ENCODE measurements at regions not wholly inside any gene's neighbourhood (a gene's known extent, or its start where the extent isn't known, plus 50 kb on each side); places are given as distances from the start of the nearest gene placed in this dataset.
A peak's percentile ranks its signal among the peaks of the same experiment; 100 is the strongest.

DNA sequence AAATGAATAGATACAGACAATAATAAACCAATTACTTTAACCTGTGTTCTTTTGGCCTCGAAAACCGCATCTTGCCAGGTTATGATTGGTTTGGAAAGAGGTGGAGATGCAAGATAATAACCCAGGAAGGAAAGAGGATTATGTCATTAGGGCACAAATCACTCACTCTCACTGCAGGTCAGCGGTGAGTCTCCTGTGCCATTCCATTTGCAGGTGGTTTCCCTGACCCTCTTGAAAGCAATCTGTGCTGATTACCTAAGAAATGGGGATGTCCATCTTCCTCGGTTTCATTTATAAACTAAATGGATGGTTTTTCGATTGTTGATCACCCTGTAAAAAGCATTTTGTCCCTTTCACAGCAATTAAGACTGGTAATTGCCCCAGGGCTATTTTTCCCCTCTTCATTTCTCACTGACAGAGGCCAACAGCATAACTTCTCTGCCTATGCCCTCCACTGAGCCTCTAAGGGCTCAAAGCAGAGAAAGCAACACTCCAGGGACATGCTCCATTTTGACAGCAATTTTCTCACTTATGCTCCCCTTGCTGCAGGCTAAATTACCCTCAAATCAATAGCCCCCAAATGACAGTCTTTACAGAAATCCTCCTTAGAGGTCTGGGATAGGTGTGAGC, 257.5 kb downstream of the IPMK start:
- H3K4me2 ChIP-seq (ENCODE audit: low read length) = no peak overlapping the region
- no peaks in the 10 kb centered on the region for H3K79me1 ChIP-seq (ENCODE audit: low read length)
- no peaks in the 10 kb centered on the region for H3K79me2 ChIP-seq (ENCODE audit: control insufficient read depth, insufficient read depth, low read length, poor library complexity)
- no peaks in the 10 kb centered on the region for H3K4me1 ChIP-seq (ENCODE audit: control insufficient read depth in 1 of 2, insufficient read depth in 2 of 2, low read length in 2 of 2)
- no peak overlapping the region for H2AFZ ChIP-seq (ENCODE audit: insufficient read depth, low read length, poor library complexity)
- H3K4me3 ChIP-seq (ENCODE audit: low read depth, low read length) = no peak overlapping the region
- no peak for DNase-seq
- no CpG with 5 or more reads among the region's 5 CpGs for WGBS (ENCODE audit: extremely low coverage, insufficient coverage, insufficient read length)
- H4K8ac ChIP-seq (ENCODE audit: low read depth, low read length) = no peak overlapping the region
- no peak overlapping the region for H4K91ac ChIP-seq (ENCODE audit: low read depth, low read length)
- no peak overlapping the region for H3K18ac ChIP-seq (ENCODE audit: low read length)
- no peak overlapping the region for H4K12ac ChIP-seq (ENCODE audit: low read depth, low read length)
- no peak overlapping the region for H3K9ac ChIP-seq (ENCODE audit: low read length)
- no peak overlapping the region for H3K14ac ChIP-seq (ENCODE audit: low read length)
- no peak overlapping the region for H2BK12ac ChIP-seq (ENCODE audit: low read length)
- H3K9me3 ChIP-seq (ENCODE audit: insufficient read depth, low read depth, low read length) = no peaks in the 10 kb centered on the region
- peak overlapping the region; percentile 22 for H2BK120ac ChIP-seq (ENCODE audit: insufficient read depth, low read length, poor library complexity)
- H3K27me3 ChIP-seq (ENCODE audit: insufficient read depth, low read length) = no peaks in the 10 kb centered on the region
- H3K4ac ChIP-seq (ENCODE audit: low read depth, low read length) = no peak overlapping the region
- no peak overlapping the region for H2AK5ac ChIP-seq (ENCODE audit: low read length)
- no peak overlapping the region for H2BK5ac ChIP-seq (ENCODE audit: low read depth, low read length, poor library complexity)
- no peak overlapping the region for H3K27ac ChIP-seq (ENCODE audit: low read depth, low read length)
- H3K23ac ChIP-seq (ENCODE audit: low read length) = no peak overlapping the region
- H3K36me3 ChIP-seq (ENCODE audit: control insufficient read depth in 1 of 2, insufficient read depth in 2 of 2, low read length in 2 of 2) = no peaks in the 10 kb centered on the region

- no peak overlapping the region for H3K4me3 ChIP-seq (ENCODE audit: low read depth, low read length)
- no peak overlapping the region for H3K4ac ChIP-seq (ENCODE audit: low read depth, low read length)
- H3K79me1 ChIP-seq (ENCODE audit: low read length) = no peaks in the 10 kb centered on the region
- no peak overlapping the region for H3K23ac ChIP-seq (ENCODE audit: low read length)
- no peak overlapping the region for H3K14ac ChIP-seq (ENCODE audit: low read length)
- no peak overlapping the region for H2BK120ac ChIP-seq (ENCODE audit: insufficient read depth, low read length, poor library complexity)
- no peak overlapping the region for H3K18ac ChIP-seq (ENCODE audit: low read length)
- H4K8ac ChIP-seq (ENCODE audit: low read depth, low read length) = no peak overlapping the region
- H3K79me2 ChIP-seq (ENCODE audit: control insufficient read depth, insufficient read depth, low read length, poor library complexity) = no peaks in the 10 kb centered on the region
- H2BK5ac ChIP-seq (ENCODE audit: low read depth, low read length, poor library complexity) = no peak overlapping the region
- no peak overlapping the region for H3K9ac ChIP-seq (ENCODE audit: low read length)
- H3K27me3 ChIP-seq (ENCODE audit: insufficient read depth, low read length) = no peaks in the 10 kb centered on the region
- no peak for DNase-seq
- H2BK12ac ChIP-seq (ENCODE audit: low read length) = no peak overlapping the region
- H4K91ac ChIP-seq (ENCODE audit: low read depth, low read length) = no peak overlapping the region
- H3K9me3 ChIP-seq (ENCODE audit: insufficient read depth, low read depth, low read length) = no peaks in the 10 kb centered on the region
- H3K27ac ChIP-seq (ENCODE audit: low read depth, low read length) = no peak overlapping the region
- no CpG with 5 or more reads among the region's 2 CpGs for WGBS (ENCODE audit: extremely low coverage, insufficient coverage, insufficient read length)
- H2AK5ac ChIP-seq (ENCODE audit: low read length) = no peak overlapping the region
- H3K4me2 ChIP-seq (ENCODE audit: low read length) = no peak overlapping the region
- H3K36me3 ChIP-seq (ENCODE audit: control insufficient read depth in 1 of 2, insufficient read depth in 2 of 2, low read length in 2 of 2) = no peaks in the 10 kb centered on the region
- no peaks in the 10 kb centered on the region for H3K4me1 ChIP-seq (ENCODE audit: control insufficient read depth in 1 of 2, insufficient read depth in 2 of 2, low read length in 2 of 2)
- no peak overlapping the region for H4K12ac ChIP-seq (ENCODE audit: low read depth, low read length)
- no peak overlapping the region for H2AFZ ChIP-seq (ENCODE audit: insufficient read depth, low read length, poor library complexity)
These were observed 263.7 kb downstream of the IPMK start for GRCh38 chr10:58003945-58004344.

GRCh38 chr10:58001159-58001558, 266.5 kb downstream of the IPMK start:
- Histone ChIP-seq H3K4me3 (ENCODE audit: low read depth, low read length) (no peak overlapping the region), H2BK5ac (ENCODE audit: low read depth, low read length, poor library complexity) (no peak overlapping the region), H3K36me3 (ENCODE audit: control insufficient read depth in 1 of 2, insufficient read depth in 2 of 2, low read length in 2 of 2) (no peaks in the 10 kb centered on the region), H3K23ac (ENCODE audit: low read length) (no peak overlapping the region), H4K8ac (ENCODE audit: low read depth, low read length) (no peak overlapping the region), H3K18ac (ENCODE audit: low read length) (no peak overlapping the region), H2BK120ac (ENCODE audit: insufficient read depth, low read length, poor library complexity) (no peak overlapping the region), H2BK12ac (ENCODE audit: low read length) (no peak overlapping the region), H3K27ac (ENCODE audit: low read depth, low read length) (no peak overlapping the region), H2AK5ac (ENCODE audit: low read length) (no peak overlapping the region), H3K79me1 (ENCODE audit: low read length) (no peaks in the 10 kb centered on the region), H4K91ac (ENCODE audit: low read depth, low read length) (no peak overlapping the region), H3K4ac (ENCODE audit: low read depth, low read length) (no peak overlapping the region), H3K9ac (ENCODE audit: low read length) (no peak overlapping the region), H3K4me1 (ENCODE audit: control insufficient read depth in 1 of 2, insufficient read depth in 2 of 2, low read length in 2 of 2) (no peaks in the 10 kb centered on the region), H4K12ac (ENCODE audit: low read depth, low read length) (no peak overlapping the region), H3K9me3 (ENCODE audit: insufficient read depth, low read depth, low read length) (no peaks in the 10 kb centered on the region), H3K79me2 (ENCODE audit: control insufficient read depth, insufficient read depth, low read length, poor library complexity) (no peaks in the 10 kb centered on the region), H3K4me2 (ENCODE audit: low read length) (no peak overlapping the region), H3K27me3 (ENCODE audit: insufficient read depth, low read length) (no peaks in the 10 kb centered on the region), H2AFZ (ENCODE audit: insufficient read depth, low read length, poor library complexity) (no peak overlapping the region), H3K14ac (ENCODE audit: low read length) (no peak overlapping the region)
- DNase-seq = no peak
- no CpG with 5 or more reads among the region's 3 CpGs for WGBS (ENCODE audit: extremely low coverage, insufficient coverage, insufficient read length)

- Histone ChIP-seq H3K79me1 (ENCODE audit: low read length) (no peaks in the 10 kb centered on the region), H2BK5ac (ENCODE audit: low read depth, low read length, poor library complexity) (no peak overlapping the region), H3K9ac (ENCODE audit: low read length) (no peak overlapping the region), H2BK12ac (ENCODE audit: low read length) (no peak overlapping the region), H3K4me3 (ENCODE audit: low read depth, low read length) (no peak overlapping the region), H4K91ac (ENCODE audit: low read depth, low read length) (no peak overlapping the region), H3K4ac (ENCODE audit: low read depth, low read length) (no peak overlapping the region), H3K27me3 (ENCODE audit: insufficient read depth, low read length) (no peaks in the 10 kb centered on the region), H3K36me3 (ENCODE audit: control insufficient read depth in 1 of 2, insufficient read depth in 2 of 2, low read length in 2 of 2) (no peaks in the 10 kb centered on the region), H3K14ac (ENCODE audit: low read length) (no peak overlapping the region), H2AFZ (ENCODE audit: insufficient read depth, low read length, poor library complexity) (no peak overlapping the region), H3K18ac (ENCODE audit: low read length) (no peak overlapping the region), H2BK120ac (ENCODE audit: insufficient read depth, low read length, poor library complexity) (no peak overlapping the region), H4K12ac (ENCODE audit: low read depth, low read length) (no peak overlapping the region), H3K4me1 (ENCODE audit: control insufficient read depth in 1 of 2, insufficient read depth in 2 of 2, low read length in 2 of 2) (peaks cover 2 to 4% of the 10 kb centered on the region in 2 experiments), H3K27ac (ENCODE audit: low read depth, low read length) (no peak overlapping the region), H3K23ac (ENCODE audit: low read length) (no peak overlapping the region), H3K79me2 (ENCODE audit: control insufficient read depth, insufficient read depth, low read length, poor library complexity) (no peaks in the 10 kb centered on the region), H2AK5ac (ENCODE audit: low read length) (no peak overlapping the region), H3K4me2 (ENCODE audit: low read length) (no peak overlapping the region), H4K8ac (ENCODE audit: low read depth, low read length) (no peak overlapping the region), H3K9me3 (ENCODE audit: insufficient read depth, low read depth, low read length) (no peaks in the 10 kb centered on the region)
- no CpG with 5 or more reads among the region's 2 CpGs for WGBS (ENCODE audit: extremely low coverage, insufficient coverage, insufficient read length)
- DNase-seq = no peak
These were observed 271.2 kb downstream of the IPMK start for GRCh38 chr10:57996536-57996935.

All from trophoblast cell (in vitro differentiated cells and primary cell).